Gastroesophageal sphincter (tissue), 3 donors: ENCODE measurements at regions not wholly inside any gene's neighbourhood (a gene's known extent, or its start where the extent isn't known, plus 50 kb on each side); places are given as distances from the start of the nearest gene placed in this dataset.

Experiments used
- CTCF ChIP-seq, 4 experiments: fragments of 200-600 bp in 2 of 4; fragments of 450-650 bp in 2 of 4; sonication (generic) in 1 of 4; IDR thresholded peaks; one replicate each; pipeline ENCODE4 v1.5.1; 2017 to 2019; ENCODE audit warnings: antibody characterized with exemption in 4 of 4, mild to moderate bottlenecking in 2 of 4, moderate library complexity in 2 of 4
- EP300 ChIP-seq: sonication (generic); formaldehyde crosslinking; IDR thresholded peaks from one replicate; pipeline ENCODE4 v1.6.1; 2017; ENCODE audit warnings: antibody characterized with exemption, mild to moderate bottlenecking
- POLR2A ChIP-seq, 2 donors: fragments of 450-650 bp; IDR thresholded peaks; one replicate each; pipeline ENCODE4 v1.6.1; 2017; ENCODE audit warnings: antibody characterized with exemption in 2 of 2, mild to moderate bottlenecking in 2 of 2, moderate library complexity in 1 of 2

DNA sequence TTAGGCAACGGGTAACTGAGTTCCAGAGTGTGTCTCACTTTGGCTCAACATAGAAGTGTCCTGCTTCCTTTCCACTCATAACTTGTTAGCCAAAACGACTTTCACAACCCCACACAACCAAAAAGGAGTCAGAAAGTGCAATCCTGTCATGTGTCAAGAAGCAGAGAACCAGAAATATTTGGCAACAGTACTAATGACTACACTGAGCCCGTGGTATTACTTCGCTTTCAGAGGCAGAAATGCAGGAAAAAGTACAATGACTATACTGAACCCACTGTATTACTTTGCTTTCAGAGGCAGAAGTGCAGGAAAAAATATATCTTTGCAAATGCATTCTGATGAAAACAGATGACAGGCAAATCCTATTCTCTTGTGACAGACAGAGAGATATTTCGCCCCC, 484.6 kb downstream of the KIF2B start:
- TF ChIP-seq POLR2A (IDR thresholded peaks at IDR 0.05): no peak
- no peak for TF ChIP-seq CTCF (IDR thresholded peaks at IDR 0.05)
- no peak for TF ChIP-seq EP300
